HUDEP-2 (cell line): ENCODE measurements at regions not wholly inside any gene's neighbourhood (a gene's known extent, or its start where the extent isn't known, plus 50 kb on each side); places are given as distances from the start of the nearest gene placed in this dataset.

Experiments used
- DNase-seq, 76 experiments: peaks; one replicate each; lab custom pipeline; 2025; ENCODE audit not compliant: unreplicated experiment in 76 of 76; lab: John Stamatoyannopoulos, UW

DNA sequence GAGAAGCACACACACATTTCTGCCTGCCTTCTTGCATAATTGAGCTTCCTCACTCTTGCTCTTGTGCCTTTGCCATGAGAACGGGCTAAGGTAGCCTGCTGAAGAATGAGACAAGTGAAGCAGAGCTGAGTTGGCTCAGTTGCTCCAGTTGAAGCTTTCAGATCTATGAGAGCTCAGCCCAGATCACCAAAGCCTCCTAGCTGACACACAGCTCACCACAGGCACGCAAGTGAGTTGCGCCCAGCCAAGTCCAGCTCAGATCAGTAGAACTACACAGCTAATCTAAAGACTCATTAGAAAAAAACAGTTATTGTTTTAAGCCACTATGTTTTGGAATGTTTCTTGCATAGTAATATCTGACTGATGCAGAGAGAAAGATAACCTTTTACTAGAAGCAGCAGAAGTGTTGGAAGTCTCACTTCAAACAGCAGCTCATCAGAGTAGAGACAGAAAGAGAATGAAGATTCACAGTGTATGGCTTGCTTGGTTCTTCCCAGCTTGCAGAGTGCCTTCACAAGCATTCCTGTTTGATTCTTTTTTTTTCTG lies 362.4 kb downstream of the MID1IP1 start:
- DNase-seq, result peak in 4 of 76 experiments; percentile 1 to 10 (median 2)

DNA sequence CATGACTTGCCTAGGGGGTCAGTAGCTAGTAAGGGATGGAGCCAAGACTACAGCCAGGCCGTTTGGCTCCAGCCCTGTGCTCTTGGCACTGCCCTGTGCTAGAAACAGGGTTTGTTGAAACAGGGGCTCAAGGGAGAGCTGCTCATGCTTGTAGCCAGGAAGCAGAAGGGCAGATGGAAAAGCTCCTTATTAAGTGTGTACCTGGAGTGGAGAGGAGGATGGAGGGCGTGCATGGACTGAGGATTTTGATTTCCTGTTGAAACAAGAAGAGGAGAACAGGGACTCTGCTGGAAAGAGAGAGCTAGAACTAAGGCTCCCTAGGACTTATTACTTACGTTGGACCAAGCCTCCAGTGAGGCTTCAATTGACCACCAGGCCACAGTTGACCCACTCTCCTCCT lies 363.0 kb downstream of the MID1IP1 start:
- DNase-seq, result no peak

DNA sequence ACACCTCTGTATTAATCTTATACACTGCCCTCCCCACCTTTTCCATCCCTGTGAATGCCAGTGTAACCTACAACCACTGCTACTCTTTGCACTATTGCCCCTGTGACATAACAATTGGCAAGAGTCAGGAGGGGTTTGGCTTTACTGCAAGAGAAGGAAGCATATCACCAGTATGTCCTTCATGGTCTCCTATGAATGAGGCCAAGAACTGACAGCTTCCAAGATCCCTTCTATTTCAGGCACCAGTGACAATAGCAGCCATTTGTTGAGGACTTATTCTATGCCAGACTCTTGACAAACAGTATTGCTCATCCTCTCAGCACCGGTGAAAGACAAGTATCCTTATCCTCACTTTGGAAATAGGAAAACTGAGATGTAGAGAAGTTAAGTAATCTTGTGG lies 363.9 kb downstream of the MID1IP1 start:
- DNase-seq, result no peak

DNA sequence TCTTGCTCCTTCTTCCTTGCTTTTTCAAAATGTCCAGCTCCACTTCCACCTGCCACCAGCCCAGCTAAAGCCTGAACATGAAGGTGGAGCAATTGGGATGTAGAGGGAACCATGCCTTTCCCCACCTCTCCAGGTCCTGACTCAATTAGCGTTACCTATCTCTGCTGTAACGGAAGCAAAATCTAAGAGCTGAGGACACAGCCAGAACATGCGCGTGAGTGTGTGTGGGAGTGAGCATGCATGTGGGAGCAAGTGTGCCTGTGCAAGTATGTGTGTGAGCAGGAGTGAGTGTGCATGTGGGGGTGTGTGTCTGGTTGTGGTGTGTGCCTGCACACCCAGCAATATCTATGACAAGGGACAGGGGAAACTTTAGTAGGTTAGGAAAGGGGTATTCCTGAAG lies 364.5 kb downstream of the MID1IP1 start:
- no peak for DNase-seq

DNA sequence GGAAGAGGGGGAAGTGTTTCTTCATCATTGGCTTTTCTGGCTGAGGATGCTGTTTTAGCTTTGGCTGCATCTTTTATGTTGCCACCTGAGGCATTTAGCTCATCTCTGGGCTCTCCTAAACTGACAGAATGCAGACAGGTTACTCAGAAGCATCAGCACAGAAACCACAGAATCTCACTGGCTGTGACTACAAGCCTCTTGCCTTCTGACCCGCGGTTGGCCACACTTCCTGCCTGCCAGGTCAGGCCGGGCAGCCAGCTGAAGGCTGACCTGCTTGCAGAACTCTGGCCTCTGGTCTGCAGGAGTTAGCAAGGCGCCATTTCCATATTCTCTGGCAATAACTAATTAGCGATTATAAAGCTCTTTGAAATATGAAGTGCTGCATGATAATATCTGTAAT lies 366.5 kb downstream of the MID1IP1 start:
- DNase-seq, result no peak

DNA sequence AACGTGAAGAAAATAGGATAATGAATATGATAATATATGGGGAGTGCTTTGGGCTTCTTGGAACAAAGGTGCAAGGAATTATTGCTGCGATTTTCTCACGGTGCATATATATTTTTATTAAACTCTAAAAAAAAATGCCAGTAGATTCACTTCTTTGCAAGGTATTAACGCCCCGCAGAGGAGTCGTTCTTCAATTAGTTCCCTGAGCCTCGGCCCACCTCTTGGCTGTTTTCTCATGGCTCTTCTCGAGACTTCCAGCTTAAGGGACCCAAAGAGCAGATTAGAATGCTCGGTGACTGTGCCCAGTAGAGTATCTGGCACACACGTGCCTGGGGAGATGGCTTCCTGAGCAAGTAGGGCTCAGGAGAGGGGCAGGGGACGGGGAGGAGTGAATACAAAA lies 367.4 kb downstream of the MID1IP1 start:
- no peak for DNase-seq

DNA sequence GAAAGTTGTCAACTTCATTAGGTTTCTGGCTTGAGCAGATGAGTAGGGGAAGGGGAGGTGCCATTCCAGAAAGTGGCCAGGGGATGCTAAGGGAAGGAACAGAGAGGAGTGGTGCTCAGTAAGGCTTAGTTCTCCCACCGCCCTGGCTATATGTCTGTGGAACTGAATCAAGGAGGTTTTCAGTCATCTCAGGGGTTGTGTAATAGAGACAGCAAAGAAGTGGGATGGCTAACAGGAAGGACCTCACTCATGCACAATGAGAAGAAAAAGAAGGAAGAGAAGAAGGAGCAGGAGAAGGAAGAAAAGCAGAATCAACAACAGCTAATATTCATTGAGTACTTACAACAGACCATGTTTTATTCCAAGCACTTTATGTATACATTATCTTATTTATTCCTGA lies 368.7 kb downstream of the MID1IP1 start:
- DNase-seq, result no peak

DNA sequence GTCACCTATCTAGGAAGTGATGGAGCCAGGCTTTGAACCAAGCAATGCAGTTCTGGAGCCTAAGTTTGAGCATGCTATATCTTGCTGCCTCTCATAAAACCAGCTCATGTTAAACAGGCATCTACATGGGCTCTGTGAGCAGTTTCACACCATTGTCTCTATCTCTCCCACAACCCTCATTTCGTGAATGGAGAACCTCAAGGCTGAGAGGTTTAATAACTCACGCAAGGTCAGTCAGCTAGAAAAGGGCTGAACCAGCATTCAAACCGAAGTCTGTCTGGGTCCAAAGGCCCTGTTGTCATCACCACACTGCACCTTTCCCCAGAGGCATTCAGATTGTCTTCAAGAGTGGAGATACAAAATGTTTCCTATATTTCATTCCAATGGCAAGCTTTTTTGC lies 369.2 kb downstream of the MID1IP1 start:
- DNase-seq, result no peak

DNA sequence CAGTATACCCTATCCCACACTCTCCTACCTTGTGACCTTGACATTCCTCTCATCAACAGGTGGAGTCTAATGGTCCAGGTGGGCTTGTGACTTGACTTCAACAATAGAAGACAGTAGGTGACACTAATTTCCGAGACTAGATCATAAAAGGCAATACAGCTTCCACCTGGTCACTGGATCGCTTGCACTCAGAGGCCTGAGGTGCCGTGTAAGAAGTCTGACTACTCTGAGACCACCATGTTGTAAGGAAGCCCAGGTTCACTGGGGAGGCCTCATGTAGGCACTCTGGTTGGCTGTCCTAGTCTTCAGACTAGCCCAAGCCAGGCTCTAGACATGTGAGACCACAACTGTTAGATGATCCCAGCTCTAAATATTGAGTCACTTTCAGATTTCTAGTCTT lies 370.4 kb downstream of the MID1IP1 start:
- DNase-seq, result no peak

DNA sequence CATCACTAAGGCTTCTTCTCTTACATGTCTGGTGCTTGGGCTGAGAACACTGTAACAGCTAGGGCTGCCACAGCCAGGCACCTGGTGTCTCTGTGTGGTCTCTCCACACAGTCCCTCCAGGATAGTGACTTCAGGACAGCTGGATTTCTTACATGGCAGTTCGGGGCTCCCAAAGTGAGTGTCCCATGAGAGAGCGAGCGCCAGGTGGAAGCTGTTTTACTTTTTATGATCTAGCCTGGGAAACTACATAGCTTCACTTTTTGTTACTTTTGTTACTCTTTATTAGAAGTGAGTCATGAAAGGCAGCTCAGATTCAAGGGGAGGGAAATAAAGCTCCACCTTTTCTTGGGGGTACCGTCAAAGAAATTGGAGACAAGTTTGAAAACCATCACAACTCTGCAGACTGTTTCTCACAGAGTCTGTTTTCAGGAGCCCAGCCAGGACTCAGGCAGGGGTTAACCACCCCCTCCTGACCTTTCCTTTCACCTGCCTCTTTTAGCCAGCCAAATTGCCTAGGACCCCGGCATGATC lies 373.0 kb downstream of the MID1IP1 start:
- DNase-seq, result no peak

DNA sequence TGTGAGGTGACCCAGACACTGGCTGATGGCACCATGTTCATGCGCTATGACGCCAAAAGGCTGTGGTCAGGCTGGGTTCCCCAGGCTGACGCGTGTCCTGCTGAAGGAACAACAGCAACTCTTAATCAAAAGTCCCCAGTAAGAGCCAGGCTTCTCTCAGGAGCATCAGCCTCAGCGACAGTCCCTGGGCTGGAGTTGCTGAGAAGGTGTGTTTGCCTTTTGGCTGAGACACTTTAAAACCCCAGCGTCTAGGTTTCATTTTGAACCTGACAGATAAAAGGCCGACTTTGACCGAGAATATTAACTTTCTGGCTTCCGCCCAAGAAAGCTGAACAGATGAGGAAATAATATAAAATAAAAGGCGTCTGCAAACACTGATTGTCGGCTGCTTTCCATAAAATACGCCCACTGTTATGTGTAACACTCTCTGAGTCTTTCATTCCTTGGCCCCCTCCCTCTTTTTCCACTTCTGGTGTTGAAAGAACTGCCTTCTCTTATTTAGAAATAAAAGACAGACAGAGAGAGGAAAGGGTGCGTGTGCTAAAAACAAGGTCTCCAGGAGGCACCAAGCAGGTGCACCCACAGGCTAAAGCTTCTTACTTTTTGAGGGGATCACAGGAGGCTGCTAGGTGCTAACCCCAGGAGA lies 373.6 kb downstream of the MID1IP1 start:
- DNase-seq, result no peak

DNA sequence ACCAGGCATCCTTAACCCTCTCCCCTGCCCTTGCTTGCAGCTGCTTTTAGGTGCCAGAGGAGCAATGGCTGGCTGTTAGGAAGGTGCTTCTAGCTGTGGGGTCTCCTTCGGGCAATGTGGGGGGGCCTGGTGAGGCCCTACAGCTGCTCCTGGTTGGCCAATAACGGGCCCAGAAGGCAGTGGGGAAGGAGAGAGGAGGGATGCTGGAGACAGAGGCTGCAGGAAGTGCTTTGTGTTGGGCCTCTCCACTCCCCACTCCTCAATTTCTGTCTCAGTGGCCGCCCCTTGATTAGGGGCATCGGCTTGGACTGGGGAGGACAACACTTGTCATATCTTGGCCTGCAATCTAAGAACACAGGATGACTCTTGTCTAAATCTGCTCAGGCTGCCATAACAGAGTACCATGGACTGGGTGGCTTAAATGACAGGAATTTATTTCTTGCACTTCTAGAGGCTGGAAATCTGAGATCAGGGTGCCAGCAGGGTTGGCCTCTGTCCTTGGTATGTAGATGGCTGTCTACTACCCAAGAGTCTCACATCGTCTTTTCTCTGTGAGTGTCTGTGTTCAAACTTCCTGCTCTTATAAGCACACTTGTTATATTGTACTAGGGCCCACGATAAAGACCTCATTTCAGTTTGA lies 374.3 kb downstream of the MID1IP1 start:
- no peak for DNase-seq

DNA sequence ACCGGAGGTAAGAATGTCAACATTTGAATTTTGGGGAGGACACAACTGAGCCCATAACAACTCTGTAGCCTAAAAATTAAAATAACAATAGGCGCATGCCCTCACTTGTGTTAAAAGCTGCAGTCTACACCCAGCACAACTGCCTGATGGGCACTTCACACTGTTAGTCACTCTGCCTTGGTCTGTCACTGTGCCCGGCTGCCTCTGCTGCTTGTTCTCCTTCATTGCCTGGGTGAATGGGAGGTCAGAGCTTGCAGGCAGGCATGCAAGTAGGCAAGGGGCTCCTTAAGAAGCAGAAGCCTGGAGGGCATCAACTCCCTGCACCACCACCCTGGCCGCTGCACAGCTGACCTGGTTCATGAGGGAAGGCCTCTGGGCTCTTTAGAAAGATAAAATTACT lies 374.8 kb downstream of the MID1IP1 start:
- DNase-seq, result no peak

DNA sequence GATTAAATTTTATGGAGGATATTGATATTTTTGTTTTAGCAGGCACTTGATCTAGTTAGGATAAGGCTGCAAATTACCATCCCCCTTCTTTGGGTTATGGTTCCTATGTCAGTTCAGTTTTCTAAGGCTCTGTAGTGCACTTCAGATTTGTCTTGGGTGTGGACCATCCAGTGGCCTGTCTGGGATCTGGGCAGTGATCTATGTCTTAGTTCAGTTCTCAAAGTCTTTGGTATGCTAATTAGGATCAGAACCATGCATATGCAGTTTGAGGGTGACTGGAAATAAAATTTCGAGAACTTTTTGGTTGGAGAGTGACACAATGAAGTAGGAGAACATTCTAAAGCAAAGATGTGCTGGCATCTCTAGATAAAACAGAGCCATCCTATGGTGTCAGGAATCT lies 388.2 kb downstream of the MID1IP1 start:
- DNase-seq, result no peak

DNA sequence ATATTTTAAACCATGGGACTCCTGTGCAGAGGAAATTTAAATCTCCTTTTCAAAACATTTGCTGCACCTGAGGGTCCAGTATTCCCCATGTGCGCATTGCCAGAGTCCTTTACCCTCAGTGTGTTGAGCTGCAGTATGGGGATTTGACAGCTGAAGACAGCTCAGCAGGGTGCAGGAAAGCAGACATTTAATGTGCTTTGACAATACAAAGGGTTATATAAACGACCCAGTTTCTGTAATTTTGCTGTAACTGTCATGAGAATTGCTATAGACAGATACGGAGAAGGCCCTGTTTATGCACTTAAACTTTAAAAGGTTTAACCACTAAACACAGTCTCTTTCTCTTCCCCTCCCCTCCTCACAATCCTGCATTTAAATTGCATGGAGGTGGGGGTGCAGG lies 393.4 kb downstream of the MID1IP1 start:
- no peak for DNase-seq

DNA sequence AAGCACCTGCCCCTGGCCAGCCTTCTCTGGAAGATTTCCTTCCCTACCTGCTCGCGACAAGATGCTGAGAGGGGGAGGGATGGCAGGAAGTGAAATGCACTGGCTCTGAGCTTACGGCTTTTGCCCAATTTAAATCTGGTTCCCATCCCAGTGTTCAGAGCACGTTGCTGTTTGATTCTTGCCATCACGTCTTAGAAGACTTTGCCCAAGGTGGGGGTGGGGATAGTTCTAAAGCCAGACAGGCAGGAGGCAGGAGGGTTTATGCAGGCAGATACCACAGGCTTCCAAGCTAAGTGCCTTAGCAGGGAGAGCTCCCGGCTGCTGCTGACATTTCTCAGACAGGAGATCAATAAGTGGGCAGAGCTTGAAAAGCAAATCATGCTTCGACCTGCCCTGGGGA lies 393.9 kb downstream of the MID1IP1 start:
- no peak for DNase-seq

DNA sequence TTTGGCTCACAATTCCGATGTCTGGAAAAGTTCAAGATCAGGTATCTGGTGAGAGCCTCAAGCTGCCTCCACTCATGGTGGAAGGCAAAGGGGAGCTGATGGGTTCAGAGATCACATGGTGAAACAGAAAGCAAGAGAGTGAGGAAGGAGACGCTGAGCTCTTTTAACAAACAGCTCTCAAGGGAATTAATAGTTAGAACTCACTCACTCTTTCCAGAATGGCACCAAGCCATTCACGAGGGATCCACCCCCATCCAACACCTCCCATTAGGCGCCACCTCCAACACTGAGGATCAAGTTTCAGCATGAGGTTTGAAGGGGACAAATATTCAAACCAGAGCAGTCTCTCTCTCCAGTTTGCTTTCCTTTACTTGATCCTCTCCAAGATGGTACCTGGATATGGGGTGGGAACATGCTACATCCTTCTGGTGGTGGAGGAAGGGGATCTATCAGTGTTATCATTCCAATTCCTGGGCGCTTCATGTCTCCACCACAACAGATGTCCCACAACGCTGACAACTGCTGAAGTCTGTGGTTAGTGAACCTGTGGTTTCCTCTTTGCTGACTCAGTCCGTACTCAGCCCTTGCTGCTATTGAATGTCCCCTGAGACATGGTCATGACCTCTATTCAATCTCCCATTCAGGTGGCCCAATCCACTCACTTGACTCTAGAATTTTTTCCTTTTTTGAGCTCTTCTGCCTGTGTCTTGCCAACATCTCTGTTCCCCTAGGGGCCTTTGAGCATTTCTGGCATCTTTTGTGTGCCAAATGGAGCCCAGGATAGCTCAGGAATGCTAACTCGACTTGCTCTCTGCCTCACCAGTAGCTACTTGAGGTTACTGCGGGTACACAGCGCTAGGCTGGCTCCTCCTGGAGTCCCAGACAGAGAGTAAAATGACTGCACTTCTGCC lies 395.2 kb downstream of the MID1IP1 start:
- peak in 13 of 76 experiments; percentile 0 to 45 (median 16) for DNase-seq

DNA sequence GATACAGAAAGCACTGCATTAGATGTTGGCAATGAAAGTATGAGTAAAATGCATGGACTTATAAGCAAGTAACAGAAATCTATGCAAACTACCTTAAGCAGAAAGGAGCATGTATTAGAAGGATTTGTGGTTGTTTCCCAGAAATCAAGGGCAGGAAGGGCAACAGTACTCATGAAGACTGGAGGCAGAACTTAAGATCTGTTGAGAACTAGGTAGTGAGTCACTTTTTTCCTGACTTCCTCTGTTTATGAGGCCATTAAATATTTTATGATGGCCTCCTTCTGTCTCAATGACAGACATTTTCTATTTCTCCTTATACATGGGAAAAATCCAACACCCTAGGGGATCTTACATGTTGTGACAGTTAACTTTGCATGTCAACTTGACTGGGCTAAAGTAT lies 398.2 kb downstream of the MID1IP1 start:
- DNase-seq, result no peak

DNA sequence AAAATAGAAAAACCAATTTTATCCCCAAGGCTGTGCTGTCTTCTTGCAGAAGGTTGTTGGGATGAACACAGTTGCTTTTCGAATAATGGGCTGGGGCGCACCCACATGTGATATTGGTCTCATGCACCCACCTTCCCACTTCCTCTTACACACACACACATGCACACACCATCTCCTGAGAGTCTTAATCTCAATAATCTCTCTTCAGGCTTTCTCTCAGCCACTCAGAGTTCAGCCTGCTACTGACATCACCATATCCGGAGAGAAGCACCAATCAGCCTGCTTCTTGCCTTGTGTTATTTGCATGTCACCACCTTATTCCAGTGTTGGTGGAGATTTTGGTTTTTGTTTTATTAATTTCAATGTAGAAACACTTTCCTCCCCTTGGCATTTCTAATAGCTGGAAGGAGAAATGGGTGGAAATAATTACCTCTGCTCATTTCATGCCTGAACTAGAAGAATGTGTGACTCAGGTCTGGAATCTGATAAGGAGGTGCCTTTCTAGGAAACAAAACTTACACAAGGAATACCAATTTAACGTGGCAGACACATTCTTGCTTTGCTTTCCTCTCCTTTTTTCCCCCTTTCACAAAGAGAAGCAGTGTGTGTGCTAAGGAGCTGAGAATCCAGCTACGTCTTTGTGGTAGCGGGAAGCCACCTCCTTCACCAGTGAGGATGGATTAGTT lies 400.2 kb downstream of the MID1IP1 start:
- DNase-seq, result no peak

DNA sequence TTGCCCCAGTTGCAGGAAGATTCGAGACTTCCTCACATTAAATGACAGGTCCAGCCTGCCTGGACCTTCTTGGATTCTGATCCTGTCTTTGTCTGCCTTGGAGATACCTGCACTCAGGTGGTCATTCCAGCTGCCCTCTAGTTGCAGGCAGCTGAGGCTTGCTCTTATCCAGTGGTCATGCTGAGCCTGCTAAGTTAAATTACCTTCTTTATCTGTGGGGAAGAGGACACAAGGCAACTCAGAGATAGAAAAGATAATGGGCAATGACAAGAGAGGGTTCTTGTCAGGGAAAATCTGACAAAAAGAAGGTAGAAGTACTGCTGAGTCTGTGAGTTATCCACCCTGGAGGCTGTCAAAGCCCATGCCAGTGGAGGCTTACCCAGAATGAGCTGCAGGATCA lies 401.4 kb downstream of the MID1IP1 start:
- DNase-seq, result no peak

DNA sequence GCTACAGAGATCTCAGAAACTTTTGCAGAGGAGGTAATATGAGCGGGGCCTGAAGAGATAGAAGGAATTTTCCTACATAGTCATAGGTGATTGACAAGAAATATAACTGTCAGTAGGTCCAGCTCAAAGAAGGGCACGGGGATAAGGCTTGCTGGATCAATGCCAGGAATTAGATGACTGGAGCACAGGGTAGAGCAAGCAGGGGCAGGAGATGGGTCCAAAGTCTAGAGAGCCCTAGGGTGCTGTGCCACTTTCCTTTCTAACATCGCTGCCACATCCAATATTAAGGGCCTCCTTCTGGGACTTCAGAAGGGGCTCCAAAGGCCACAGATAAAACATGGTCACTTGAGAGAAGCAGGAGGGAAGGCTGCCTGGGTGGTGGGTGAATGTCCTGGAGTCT lies 402.2 kb downstream of the MID1IP1 start:
- DNase-seq, result no peak
